ENCODE measurements at regions not wholly inside any gene's neighbourhood (a gene's known extent, or its start where the extent isn't known, plus 50 kb on each side); places are given as distances from the start of the nearest gene placed in this dataset.

- TF ChIP-seq SIN3A (IDR thresholded peaks at IDR 0.05; ENCODE audit: borderline replicate concordance, insufficient read depth, low read length): no peak
Observed at GRCh38 chr15:96150254-96150653, 180.2 kb upstream of the NR2F2 start.

GRCh38 chr15:96153929-96154328 lies 176.6 kb upstream of the NR2F2 start:
- TF ChIP-seq POLR2AphosphoS5 (IDR thresholded peaks at IDR 0.05; ENCODE audit: low read depth, low read length) (no peak), SIN3A (IDR thresholded peaks at IDR 0.05; ENCODE audit: borderline replicate concordance, insufficient read depth, low read length) (no peak), FOXP2 (optimal IDR thresholded peaks at IDR 0.05; ENCODE audit: borderline replicate concordance, extremely low read depth, extremely low read length, insufficient read depth) (no peak), TAF1 (IDR thresholded peaks at IDR 0.05; ENCODE audit: borderline replicate concordance, insufficient read depth, low read length) (no peak), REST (IDR thresholded peaks at IDR 0.05; ENCODE audit: insufficient read depth in 1 of 2, low read depth in 2 of 2, low read length in 2 of 2) (no peak)

- TF ChIP-seq REST (IDR thresholded peaks at IDR 0.05; ENCODE audit: insufficient read depth in 1 of 2, low read depth in 2 of 2, low read length in 2 of 2) (no peak), TAF1 (IDR thresholded peaks at IDR 0.05; ENCODE audit: borderline replicate concordance, insufficient read depth, low read length) (no peak), POLR2AphosphoS5 (IDR thresholded peaks at IDR 0.05; ENCODE audit: low read depth, low read length) (no peak), FOXP2 (optimal IDR thresholded peaks at IDR 0.05; ENCODE audit: borderline replicate concordance, extremely low read depth, extremely low read length, insufficient read depth) (no peak), SIN3A (IDR thresholded peaks at IDR 0.05; ENCODE audit: borderline replicate concordance, insufficient read depth, low read length) (no peak)
Observed at GRCh38 chr15:96158938-96159337, 171.6 kb upstream of the NR2F2 start.

- TF ChIP-seq FOXP2 (optimal IDR thresholded peaks at IDR 0.05; ENCODE audit: borderline replicate concordance, extremely low read depth, extremely low read length, insufficient read depth) (no peak), REST (IDR thresholded peaks at IDR 0.05; ENCODE audit: insufficient read depth in 1 of 2, low read depth in 2 of 2, low read length in 2 of 2) (no peak), SIN3A (IDR thresholded peaks at IDR 0.05; ENCODE audit: borderline replicate concordance, insufficient read depth, low read length) (no peak), POLR2AphosphoS5 (IDR thresholded peaks at IDR 0.05; ENCODE audit: low read depth, low read length) (no peak)
Observed at GRCh38 chr15:96160269-96160668, 170.2 kb upstream of the NR2F2 start.

GRCh38 chr15:96160800-96161199 lies 169.7 kb upstream of the NR2F2 start:
- TF ChIP-seq REST (IDR thresholded peaks at IDR 0.05; ENCODE audit: insufficient read depth in 1 of 2, low read depth in 2 of 2, low read length in 2 of 2) (no peak), TAF1 (IDR thresholded peaks at IDR 0.05; ENCODE audit: borderline replicate concordance, insufficient read depth, low read length) (no peak), POLR2AphosphoS5 (IDR thresholded peaks at IDR 0.05; ENCODE audit: low read depth, low read length) (no peak), FOXP2 (optimal IDR thresholded peaks at IDR 0.05; ENCODE audit: borderline replicate concordance, extremely low read depth, extremely low read length, insufficient read depth) (no peak), SIN3A (IDR thresholded peaks at IDR 0.05; ENCODE audit: borderline replicate concordance, insufficient read depth, low read length) (no peak)

Data from PFSK-1 (cell line).